Stimulated activated CD4-positive, alpha-beta T cell treated with anti-CD3 and anti-CD28 coated beads, Interleukin-12 subunit alpha, Interleukin-12 subunit beta, amount 100 ng/mL, for 48 hours (primary cell): ENCODE measurements at regions not wholly inside any gene's neighbourhood (a gene's known extent, or its start where the extent isn't known, plus 50 kb on each side); places are given as distances from the start of the nearest gene placed in this dataset.
A peak's percentile ranks its signal among the peaks of the same experiment; 100 is the strongest.

Source experiments
- DNase-seq, 3 donors: peaks; one replicate each; pipeline ENCODE4 v3.0.0-alpha.2; 2020; ENCODE audit warnings: low read depth in 2 of 3, low spot score in 1 of 3

GRCh38 chr10:105989995-105990394, 1174.5 kb downstream of the SORCS1 start:
- no peak for DNase-seq

DNA sequence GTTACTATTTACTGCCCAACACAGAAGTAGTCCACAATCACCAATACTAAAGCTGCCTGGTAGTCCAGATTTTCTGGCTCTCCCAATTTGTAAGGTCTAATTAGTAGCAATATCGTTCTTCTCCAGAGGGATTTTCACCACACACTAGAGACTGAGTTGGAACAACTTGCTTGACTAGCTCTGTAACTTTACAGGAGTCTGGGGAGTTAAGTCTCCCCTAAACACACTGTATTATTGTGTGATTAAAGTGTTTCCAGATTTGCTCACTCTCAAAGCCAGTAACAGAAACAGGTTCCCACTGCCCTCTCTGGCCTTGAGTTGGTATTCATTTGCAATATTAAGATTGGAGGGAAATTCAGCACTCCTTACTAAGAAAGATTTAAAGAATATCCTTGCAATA, 1175.7 kb downstream of the SORCS1 start:
- DNase-seq, result no peak

GRCh38 chr10:105986912-105987635, 1177.4 kb downstream of the SORCS1 start:
- DNase-seq, result no peak

DNA sequence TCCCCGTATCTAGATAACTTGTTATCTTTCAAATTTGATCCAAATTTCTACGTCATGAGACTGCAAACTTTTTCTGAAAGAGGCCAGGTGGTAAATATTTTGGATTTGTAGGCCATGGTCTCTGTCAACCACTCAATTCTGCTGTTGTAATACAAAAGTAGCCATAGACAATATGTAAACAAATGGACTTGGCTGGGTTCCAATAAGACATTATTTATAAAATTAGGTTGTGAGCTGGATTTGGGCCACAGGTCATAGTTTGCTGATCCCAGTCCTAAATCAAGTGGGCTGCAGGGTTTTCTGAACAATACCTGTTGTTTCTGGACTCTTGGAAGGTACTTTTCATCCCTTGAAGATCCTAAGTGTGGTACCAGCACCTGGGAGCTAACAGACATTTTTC, 1178.0 kb downstream of the SORCS1 start:
- DNase-seq, result no peak

- no peak for DNase-seq
Measured at GRCh38 chr10:105982735-105983134, 1181.8 kb downstream of the SORCS1 start.

DNA sequence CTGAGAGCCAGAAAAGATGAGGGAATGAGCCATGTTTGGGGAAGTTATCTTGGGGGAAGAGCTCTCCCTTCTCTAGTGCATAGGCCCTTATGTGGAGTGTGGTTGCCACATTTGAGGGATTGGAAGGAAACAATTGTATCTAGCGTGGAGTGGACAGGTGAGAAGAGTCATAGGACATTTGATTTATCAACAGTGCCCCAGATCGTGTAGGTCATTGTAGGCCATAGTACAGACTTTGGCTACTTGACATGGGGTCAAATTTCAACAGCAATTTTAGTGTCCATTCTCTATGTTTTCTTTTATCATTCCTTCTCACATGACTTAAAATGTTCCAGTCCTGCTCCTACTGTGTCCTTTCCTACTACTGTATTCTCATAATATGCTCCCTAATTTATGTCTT, 1182.8 kb downstream of the SORCS1 start:
- no peak for DNase-seq

DNA sequence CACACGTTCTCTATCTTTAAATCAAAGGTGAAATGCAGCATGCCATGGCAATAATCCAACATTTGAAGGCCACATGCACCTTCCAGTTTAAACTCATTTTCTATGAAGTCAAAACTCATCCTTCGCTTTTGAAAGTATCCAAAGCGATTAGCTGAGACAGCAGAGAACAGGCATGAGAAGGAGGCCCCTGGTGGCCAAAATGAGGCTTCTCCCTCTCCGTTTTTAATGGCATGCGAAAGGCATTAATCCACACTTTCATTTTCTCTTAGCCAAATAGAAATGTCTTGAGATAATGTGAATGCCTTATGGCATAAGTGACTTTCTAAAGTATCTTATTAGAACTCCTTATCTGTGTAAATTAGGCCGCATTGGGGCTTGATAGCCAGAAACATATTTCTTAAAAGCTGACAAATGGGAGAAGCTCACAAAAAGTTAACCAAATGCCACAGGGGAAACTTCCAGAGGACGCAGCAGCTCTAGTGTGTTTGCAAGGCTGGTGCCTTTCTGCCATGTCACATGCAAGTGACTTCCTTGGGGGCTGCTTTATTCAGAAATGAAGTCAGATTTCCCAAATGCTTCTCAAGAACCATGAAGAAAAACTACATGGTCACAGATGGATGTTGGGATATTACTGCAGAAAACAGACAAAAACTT, 1189.6 kb downstream of the SORCS1 start:
- DNase-seq, result no peak

DNA sequence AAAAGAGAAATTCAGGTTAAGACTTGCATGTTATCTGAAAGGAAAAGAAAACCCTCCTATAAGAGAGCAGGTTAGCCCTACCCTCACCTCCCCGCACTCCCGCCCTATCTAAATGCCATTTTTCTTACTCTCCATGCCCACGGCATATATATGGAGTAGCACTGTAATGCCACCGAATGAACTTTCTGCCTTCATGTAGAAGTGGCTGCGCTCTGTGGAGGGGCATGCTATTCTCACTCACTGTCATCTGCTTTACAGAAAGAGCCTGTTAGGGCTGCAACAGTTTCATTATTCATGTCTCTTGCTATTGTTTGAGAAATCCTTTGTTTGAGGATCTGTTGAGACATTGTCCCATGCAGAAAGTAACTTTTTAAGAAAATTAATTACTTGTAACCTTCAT, 1190.6 kb downstream of the SORCS1 start:
- no peak for DNase-seq

GRCh38 chr10:105973360-105973759, 1191.1 kb downstream of the SORCS1 start:
- DNase-seq, result no peak

GRCh38 chr10:105971460-105971859, 1193.0 kb downstream of the SORCS1 start:
- DNase-seq, result no peak

GRCh38 chr10:105969884-105970377, 1194.6 kb downstream of the SORCS1 start:
- no peak for DNase-seq

GRCh38 chr10:105968666-105969065, 1195.8 kb downstream of the SORCS1 start:
- no peak for DNase-seq

GRCh38 chr10:105967256-105967655, 1197.2 kb downstream of the SORCS1 start:
- no peak for DNase-seq

DNA sequence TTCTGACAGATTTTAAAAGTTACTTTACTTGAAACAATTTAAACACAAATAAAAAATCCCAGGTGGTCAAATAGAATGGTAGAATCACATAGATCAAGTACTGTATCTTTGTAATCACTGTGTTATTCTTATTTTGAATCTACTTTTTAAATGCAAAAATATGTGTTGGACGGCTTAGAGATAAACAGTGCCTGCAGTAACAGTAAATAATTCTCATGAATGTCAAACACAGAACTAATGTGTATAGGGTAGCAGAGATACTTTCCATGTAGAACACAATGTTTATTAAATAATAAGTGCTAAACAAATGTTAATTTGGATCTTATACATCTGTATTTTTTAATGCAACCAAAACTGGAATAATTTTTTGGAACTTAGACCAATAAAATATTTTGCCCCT, 1199.4 kb downstream of the SORCS1 start:
- DNase-seq, result no peak

- no peak for DNase-seq
Measured at GRCh38 chr10:105964009-105964408, 1200.5 kb downstream of the SORCS1 start.

DNA sequence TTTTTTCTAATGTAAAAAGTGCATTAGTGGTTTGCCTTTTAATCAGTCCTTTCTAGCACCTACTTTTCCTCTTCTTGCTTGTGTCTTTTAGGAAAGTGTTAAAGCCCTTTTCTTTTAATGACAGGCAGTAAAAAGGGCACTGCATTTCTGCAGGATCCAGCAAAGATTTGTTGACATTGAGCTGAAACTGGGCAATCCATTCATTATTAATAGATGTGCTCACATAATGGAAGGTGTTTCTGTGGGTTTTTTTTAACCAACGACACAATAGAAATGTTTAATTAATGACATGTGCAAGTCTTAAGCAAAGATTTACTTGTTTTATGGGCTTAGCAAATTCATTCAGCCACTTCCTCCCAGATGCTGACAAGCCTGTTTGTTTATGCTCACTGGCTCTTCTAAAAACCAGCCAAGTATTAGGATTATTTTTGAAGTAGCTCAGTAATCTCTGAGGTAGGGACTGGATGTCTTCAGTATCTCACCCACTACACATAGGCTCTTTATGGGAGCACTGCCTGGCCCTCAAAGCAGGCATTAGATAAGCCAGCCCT, 1201.1 kb downstream of the SORCS1 start:
- DNase-seq, result no peak

- DNase-seq, result no peak
Measured at GRCh38 chr10:105956550-105956949, 1208.0 kb downstream of the SORCS1 start.

DNA sequence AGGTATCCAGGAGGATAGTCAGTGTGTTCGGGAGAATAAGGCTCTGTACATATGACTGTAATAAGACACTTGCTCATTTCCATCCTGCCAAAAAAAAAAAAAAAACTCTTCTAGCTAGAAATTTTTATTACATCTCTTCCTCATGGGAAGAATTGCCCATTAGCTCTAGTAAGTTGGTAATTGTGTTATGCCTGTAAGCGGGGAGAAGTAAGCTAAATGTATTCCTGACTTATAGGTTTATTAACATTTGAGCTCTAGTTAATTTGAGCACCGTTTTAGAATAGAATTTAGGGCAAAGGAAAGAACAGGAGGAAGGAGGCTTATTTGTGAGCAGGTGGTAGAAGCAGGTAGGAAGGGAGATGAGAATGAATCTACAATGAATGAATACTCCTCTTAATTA, 1210.6 kb downstream of the SORCS1 start:
- no peak for DNase-seq

- DNase-seq, result no peak
Measured at GRCh38 chr10:105953056-105953455, 1211.5 kb downstream of the SORCS1 start.

DNA sequence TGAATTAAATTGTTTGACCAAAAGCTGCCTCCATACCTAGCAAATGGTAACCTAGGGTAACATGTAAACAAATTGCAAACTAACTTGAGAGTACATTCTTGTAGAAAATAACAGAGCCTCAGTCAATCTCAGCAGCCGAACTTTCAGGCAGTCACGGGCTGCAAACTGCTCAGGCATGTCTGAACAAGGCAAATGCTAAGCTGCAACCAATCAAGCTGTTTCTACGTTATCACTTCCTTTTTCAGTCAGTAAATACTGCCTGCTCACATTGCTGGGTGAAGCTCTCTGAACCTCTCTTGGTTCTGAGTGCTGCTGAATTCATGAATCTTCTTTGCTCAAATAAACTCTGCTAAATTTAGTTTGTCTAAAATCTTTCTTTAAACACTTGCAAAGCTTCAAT, 1212.4 kb downstream of the SORCS1 start:
- no peak for DNase-seq

- DNase-seq, result peak in 2 of 3 donors; percentile 2 to 3
Measured at GRCh38 chr10:105950410-105950809, 1214.1 kb downstream of the SORCS1 start.

DNA sequence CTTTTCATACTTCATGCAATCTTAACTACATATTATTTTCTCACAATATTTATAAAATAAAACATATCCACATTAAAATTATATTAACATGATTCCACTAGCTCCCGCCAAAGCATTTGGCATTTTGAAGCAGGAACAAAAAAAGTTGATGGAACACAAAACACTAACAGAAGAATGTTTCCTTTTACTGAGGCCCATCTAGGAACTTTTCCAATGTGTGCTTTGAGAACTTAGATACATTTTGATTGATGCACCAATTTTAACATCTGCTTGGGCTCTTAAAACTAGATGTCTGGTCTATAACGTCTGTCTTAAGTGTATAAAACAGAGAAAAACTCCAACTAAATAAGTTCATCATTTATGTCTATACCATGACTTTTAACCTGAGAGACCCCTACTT, 1214.8 kb downstream of the SORCS1 start:
- DNase-seq, result no peak
